ENCODE measurements at regions not wholly inside any gene's neighbourhood (a gene's known extent, or its start where the extent isn't known, plus 50 kb on each side); places are given as distances from the start of the nearest gene placed in this dataset.

DNA sequence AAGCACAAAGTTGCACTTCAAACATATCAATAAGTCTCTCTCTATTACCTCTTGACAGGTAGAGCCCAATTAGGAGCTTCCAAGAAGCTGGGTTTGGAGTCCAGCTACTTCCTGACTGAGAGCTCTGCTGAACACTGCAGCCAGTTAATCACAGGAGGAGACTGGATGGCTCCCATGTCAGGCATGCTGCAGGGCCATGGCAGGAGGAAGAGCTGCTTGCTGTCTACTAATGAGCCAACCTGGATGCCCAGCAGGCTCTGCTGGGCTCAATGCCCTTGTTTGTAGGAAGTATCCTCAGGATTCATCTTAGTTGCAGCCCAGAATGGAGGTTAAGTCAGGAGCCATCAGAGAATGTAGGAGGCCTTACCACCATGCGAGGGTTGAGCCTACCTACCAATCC lies 91.9 kb downstream of the TMEM215 start:
- Histone ChIP-seq H3K4me3 (ENCODE audit: low read length in 2 of 2) (no peak overlapping the region), H3K27me3 (ENCODE audit: insufficient read depth, low read length) (no peaks in the 10 kb centered on the region), H3K36me3 (ENCODE audit: insufficient read depth, low read length) (no peaks in the 10 kb centered on the region), H3K4me1 (ENCODE audit: insufficient read depth, low read length) (no peaks in the 10 kb centered on the region), H3K27ac (ENCODE audit: low read depth, low read length) (no peak overlapping the region), H3K9me3 (ENCODE audit: control insufficient read depth in 1 of 2, low read length in 2 of 2) (no peaks in the 10 kb centered on the region)
- H3K27me3 Mint-ChIP-seq: peaks cover 0 to 8% of the 10 kb centered on the region in 2 donors
- H3K27ac Mint-ChIP-seq: no peak overlapping the region
- intact Hi-C loops (cut with micrococcal nuclease): no loop called here
- DNase-seq: no peak
- ChIA-PET POLR2A (ENCODE audit: partially characterized antibody) (interaction anchor here (0.7 kb wide), 1 partner anchor 13 kb away, joined by 3 read pairs; no protein-coding TSS in a partner anchor), CTCF (ENCODE audit: partially characterized antibody) (no interaction called here)
- no peak overlapping the region for H3K4me3 Mint-ChIP-seq
- H3K4me1 Mint-ChIP-seq: no peaks in the 10 kb centered on the region
- no peaks in the 10 kb centered on the region for H3K9me3 Mint-ChIP-seq
- no peaks in the 10 kb centered on the region for H3K36me3 Mint-ChIP-seq

DNA sequence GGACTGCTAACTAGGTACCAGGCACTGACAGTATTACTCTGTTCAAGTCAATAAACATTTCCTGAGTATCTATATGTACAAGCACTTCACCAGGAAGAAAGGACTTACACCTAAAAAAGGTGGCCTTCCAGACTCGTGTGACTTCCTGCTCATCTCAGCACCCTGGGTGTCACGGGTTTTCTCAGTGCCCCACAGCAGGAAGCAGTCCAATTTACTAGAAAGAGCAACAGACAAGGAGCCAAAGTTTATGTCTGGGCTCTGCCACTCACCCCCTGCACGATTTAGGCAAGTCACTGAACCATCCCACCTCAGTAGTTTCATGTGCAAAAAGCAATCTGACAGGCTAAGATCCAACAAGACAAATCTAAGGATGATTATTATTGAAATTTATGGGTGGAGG lies 92.4 kb downstream of the TMEM215 start:
- H3K27me3 ChIP-seq (ENCODE audit: insufficient read depth, low read length): no peaks in the 10 kb centered on the region
- no peak overlapping the region for H3K4me3 ChIP-seq (ENCODE audit: low read length in 2 of 2)
- H3K27ac ChIP-seq (ENCODE audit: low read depth, low read length): no peak overlapping the region
- intact Hi-C loops (cut with micrococcal nuclease): no loop called here
- Mint-ChIP-seq H3K4me3 (no peak overlapping the region), H3K27me3 (peaks cover 0 to 8% of the 10 kb centered on the region in 2 donors), H3K27ac (no peak overlapping the region), H3K36me3 (no peaks in the 10 kb centered on the region), H3K4me1 (no peaks in the 10 kb centered on the region), H3K9me3 (no peaks in the 10 kb centered on the region)
- DNase-seq: no peak
- no peaks in the 10 kb centered on the region for H3K36me3 ChIP-seq (ENCODE audit: insufficient read depth, low read length)
- H3K9me3 ChIP-seq (ENCODE audit: control insufficient read depth in 1 of 2, low read length in 2 of 2): no peaks in the 10 kb centered on the region
- ChIA-PET CTCF (ENCODE audit: partially characterized antibody) (no interaction called here), POLR2A (ENCODE audit: partially characterized antibody) (no interaction called here)
- H3K4me1 ChIP-seq (ENCODE audit: insufficient read depth, low read length): no peaks in the 10 kb centered on the region

DNA sequence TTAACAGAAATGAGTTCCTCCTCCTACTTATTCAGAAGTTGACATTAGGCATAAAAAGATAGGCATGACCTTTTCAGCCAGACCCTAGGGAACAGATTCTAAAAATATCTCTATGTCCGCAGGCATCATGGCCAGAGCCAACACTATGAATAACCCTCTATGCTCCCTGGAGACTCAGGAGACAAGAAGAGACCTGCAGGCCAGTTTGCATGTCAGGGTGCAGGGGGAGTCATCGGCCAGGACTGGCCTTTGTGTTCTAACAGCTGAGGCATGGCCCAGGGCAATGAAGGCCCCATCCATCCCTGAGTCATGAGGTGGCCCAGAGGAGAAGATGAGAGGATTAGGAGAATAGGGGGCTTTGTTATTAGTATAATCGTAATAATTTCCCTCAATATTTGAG lies 93.8 kb downstream of the TMEM215 start:
- no peak for DNase-seq
- Histone ChIP-seq H3K4me1 (ENCODE audit: insufficient read depth, low read length) (no peaks in the 10 kb centered on the region), H3K4me3 (ENCODE audit: low read length in 2 of 2) (no peak overlapping the region), H3K9me3 (ENCODE audit: control insufficient read depth in 1 of 2, low read length in 2 of 2) (no peaks in the 10 kb centered on the region), H3K27ac (ENCODE audit: low read depth, low read length) (no peak overlapping the region), H3K36me3 (ENCODE audit: insufficient read depth, low read length) (no peaks in the 10 kb centered on the region), H3K27me3 (ENCODE audit: insufficient read depth, low read length) (no peaks in the 10 kb centered on the region)
- Mint-ChIP-seq H3K4me3 (no peak overlapping the region), H3K36me3 (no peaks in the 10 kb centered on the region), H3K27ac (no peak overlapping the region), H3K27me3 (peaks cover 0 to 8% of the 10 kb centered on the region in 2 donors), H3K4me1 (no peaks in the 10 kb centered on the region), H3K9me3 (no peaks in the 10 kb centered on the region)
- ChIA-PET CTCF (ENCODE audit: partially characterized antibody) (no interaction called here), POLR2A (ENCODE audit: partially characterized antibody) (no interaction called here)
- intact Hi-C loops (cut with micrococcal nuclease): no loop called here

DNA sequence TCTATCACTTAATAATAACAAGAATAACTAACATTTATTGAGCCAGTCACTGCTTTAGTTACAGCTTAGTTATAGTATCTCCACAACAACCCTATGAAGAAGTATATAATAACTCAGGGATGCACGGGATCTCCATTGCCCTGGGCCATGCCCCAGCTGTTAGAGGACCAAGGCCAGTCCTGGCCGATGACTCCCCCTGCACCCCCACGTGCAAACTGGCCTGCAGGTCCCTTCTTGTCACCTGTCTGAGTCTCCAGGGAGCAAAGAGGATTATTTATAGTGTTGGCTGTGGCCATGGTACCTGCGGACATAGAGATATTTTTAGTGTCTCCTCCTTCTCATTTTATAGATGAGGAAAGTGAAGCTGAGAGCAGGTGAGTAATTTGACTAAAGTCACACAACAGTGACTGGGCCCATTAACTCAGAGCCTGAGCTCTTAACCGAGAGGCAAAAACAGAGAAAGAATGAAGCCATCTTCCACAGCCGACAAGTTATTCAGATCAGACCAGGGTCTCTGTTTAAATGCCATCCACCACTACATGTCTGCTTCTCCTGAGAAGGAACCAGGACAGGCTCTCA lies 94.4 kb downstream of the TMEM215 start:
- no peak overlapping the region for H3K4me3 ChIP-seq (ENCODE audit: low read length in 2 of 2)
- no peaks in the 10 kb centered on the region for H3K27me3 ChIP-seq (ENCODE audit: insufficient read depth, low read length)
- H3K4me1 Mint-ChIP-seq: no peaks in the 10 kb centered on the region
- H3K4me1 ChIP-seq (ENCODE audit: insufficient read depth, low read length): no peaks in the 10 kb centered on the region
- peaks cover 0 to 8% of the 10 kb centered on the region in 2 donors for H3K27me3 Mint-ChIP-seq
- POLR2A ChIA-PET (ENCODE audit: partially characterized antibody): no interaction called here
- H3K4me3 Mint-ChIP-seq: no peak overlapping the region
- no peaks in the 10 kb centered on the region for H3K36me3 ChIP-seq (ENCODE audit: insufficient read depth, low read length)
- H3K9me3 ChIP-seq (ENCODE audit: control insufficient read depth in 1 of 2, low read length in 2 of 2): no peaks in the 10 kb centered on the region
- CTCF ChIA-PET (ENCODE audit: partially characterized antibody): interaction anchor here (0.9 kb wide), 1 partner anchor 9 kb away, joined by 3 read pairs; no protein-coding TSS in a partner anchor
- H3K36me3 Mint-ChIP-seq: no peaks in the 10 kb centered on the region
- no peak for DNase-seq
- no peak overlapping the region for H3K27ac ChIP-seq (ENCODE audit: low read depth, low read length)
- intact Hi-C loops (cut with micrococcal nuclease): no loop called here
- no peaks in the 10 kb centered on the region for H3K9me3 Mint-ChIP-seq
- H3K27ac Mint-ChIP-seq: no peak overlapping the region

DNA sequence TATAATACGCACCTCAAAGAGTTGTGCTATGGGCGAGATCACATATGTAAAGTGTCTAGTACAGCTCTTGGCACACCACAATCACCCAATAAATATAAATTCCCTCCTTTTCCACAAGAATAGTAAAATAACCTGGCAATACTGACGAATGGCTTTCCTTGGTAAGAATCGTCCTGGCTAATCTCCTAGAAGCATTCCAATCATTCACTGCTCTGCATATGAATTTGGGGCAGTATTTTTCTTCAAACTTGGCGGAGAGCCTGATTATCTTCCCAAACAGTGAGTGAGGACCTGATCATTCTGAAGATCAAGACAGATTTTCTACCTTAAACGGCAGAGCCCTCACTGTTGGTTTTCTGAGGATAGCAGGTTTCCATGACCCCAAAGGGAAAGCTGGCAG lies 96.0 kb downstream of the TMEM215 start:
- ChIA-PET CTCF (ENCODE audit: partially characterized antibody) (no interaction called here), POLR2A (ENCODE audit: partially characterized antibody) (no interaction called here)
- Histone ChIP-seq H3K36me3 (ENCODE audit: insufficient read depth, low read length) (no peaks in the 10 kb centered on the region), H3K27ac (ENCODE audit: low read depth, low read length) (no peak overlapping the region), H3K27me3 (ENCODE audit: insufficient read depth, low read length) (no peaks in the 10 kb centered on the region), H3K4me3 (ENCODE audit: low read length in 2 of 2) (no peak overlapping the region), H3K9me3 (ENCODE audit: control insufficient read depth in 1 of 2, low read length in 2 of 2) (no peaks in the 10 kb centered on the region), H3K4me1 (ENCODE audit: insufficient read depth, low read length) (no peaks in the 10 kb centered on the region)
- Mint-ChIP-seq H3K9me3 (no peaks in the 10 kb centered on the region), H3K27ac (no peak overlapping the region), H3K36me3 (no peaks in the 10 kb centered on the region), H3K4me1 (no peaks in the 10 kb centered on the region), H3K4me3 (no peak overlapping the region), H3K27me3 (peaks cover 0 to 8% of the 10 kb centered on the region in 2 donors)
- intact Hi-C loops (cut with micrococcal nuclease): no loop called here
- DNase-seq: no peak

DNA sequence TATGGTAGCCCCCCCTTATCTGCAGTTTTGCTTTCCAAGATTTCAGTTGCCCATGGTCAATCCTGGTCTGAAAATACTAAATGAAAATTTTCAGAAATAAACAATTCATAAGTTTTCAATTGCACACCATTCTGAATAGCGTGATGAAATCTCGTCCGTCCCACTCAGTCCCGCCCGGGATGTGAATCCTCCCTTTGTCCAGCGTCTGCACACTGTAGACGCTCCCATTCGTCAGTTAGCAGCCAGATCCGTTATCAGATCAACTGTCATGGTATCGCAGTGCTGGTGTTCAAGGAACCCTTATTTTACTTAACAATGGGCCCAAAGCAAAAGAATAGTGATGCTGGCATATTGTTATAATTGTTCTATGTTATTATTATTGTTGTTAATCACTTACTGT lies 98.6 kb downstream of the TMEM215 start:
- no peak for DNase-seq
- Mint-ChIP-seq H3K4me3 (no peak overlapping the region), H3K9me3 (no peaks in the 10 kb centered on the region), H3K36me3 (no peaks in the 10 kb centered on the region), H3K4me1 (no peaks in the 10 kb centered on the region), H3K27me3 (peaks cover 0 to 5% of the 10 kb centered on the region in 2 donors), H3K27ac (no peak overlapping the region)
- intact Hi-C loops (cut with micrococcal nuclease): no loop called here
- H3K9me3 ChIP-seq (ENCODE audit: control insufficient read depth in 1 of 2, low read length in 2 of 2): no peaks in the 10 kb centered on the region
- ChIA-PET CTCF (ENCODE audit: partially characterized antibody) (no interaction called here), POLR2A (ENCODE audit: partially characterized antibody) (no interaction called here)
- no peak overlapping the region for H3K4me3 ChIP-seq (ENCODE audit: low read length in 2 of 2)
- H3K36me3 ChIP-seq (ENCODE audit: insufficient read depth, low read length): no peaks in the 10 kb centered on the region
- H3K4me1 ChIP-seq (ENCODE audit: insufficient read depth, low read length): no peaks in the 10 kb centered on the region
- no peak overlapping the region for H3K27ac ChIP-seq (ENCODE audit: low read depth, low read length)
- no peaks in the 10 kb centered on the region for H3K27me3 ChIP-seq (ENCODE audit: insufficient read depth, low read length)

DNA sequence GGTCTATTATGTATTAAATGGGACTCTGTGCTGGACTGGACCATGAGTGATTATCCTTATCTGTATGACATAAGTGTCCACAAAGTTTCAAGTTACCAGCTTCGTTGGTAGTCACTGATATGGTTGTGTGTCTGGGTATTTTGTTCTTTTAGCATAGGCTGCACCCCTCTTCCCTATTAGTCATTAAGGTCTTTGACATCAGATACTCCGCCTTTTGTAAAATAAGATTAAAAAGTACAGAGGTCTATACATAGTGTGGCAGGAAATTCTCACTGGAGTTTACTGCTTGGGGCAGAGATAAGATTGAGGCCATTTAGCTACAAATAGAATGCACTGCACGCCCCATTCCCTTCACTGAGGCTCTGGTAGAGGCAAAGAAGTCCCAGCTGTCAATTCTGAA lies 99.4 kb downstream of the TMEM215 start:
- Histone ChIP-seq H3K4me1 (ENCODE audit: insufficient read depth, low read length) (no peaks in the 10 kb centered on the region), H3K27ac (ENCODE audit: low read depth, low read length) (no peak overlapping the region), H3K27me3 (ENCODE audit: insufficient read depth, low read length) (no peaks in the 10 kb centered on the region), H3K9me3 (ENCODE audit: control insufficient read depth in 1 of 2, low read length in 2 of 2) (no peaks in the 10 kb centered on the region), H3K36me3 (ENCODE audit: insufficient read depth, low read length) (no peaks in the 10 kb centered on the region), H3K4me3 (ENCODE audit: low read length in 2 of 2) (no peak overlapping the region)
- intact Hi-C loops (cut with micrococcal nuclease): no loop called here
- Mint-ChIP-seq H3K27ac (no peak overlapping the region), H3K27me3 (peaks cover 0 to 4% of the 10 kb centered on the region in 2 donors), H3K36me3 (no peaks in the 10 kb centered on the region), H3K4me3 (no peak overlapping the region), H3K9me3 (no peaks in the 10 kb centered on the region), H3K4me1 (no peaks in the 10 kb centered on the region)
- CTCF ChIA-PET (ENCODE audit: partially characterized antibody): no interaction called here
- POLR2A ChIA-PET (ENCODE audit: partially characterized antibody): no interaction called here
- no peak for DNase-seq

DNA sequence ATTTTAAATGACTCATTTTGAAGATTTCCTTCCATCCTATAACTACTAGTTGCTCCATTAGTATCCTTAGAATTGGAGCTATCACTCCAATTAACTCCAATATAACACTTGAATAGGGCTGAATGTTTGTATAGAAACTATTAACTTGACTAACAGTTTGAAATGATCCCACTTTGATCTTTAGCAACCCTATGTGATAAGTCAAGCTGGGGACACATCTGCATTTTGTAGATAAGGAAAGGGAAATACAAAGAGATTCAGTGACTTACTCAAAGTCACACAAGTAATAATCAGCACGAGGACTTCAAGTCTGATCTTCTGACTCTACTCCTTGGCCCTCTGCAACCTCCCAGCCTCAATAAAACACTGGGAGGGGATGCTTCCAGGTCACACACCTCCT lies 101.1 kb downstream of the TMEM215 start:
- no peak overlapping the region for H3K4me3 ChIP-seq (ENCODE audit: low read length in 2 of 2)
- no peaks in the 10 kb centered on the region for H3K9me3 ChIP-seq (ENCODE audit: control insufficient read depth in 1 of 2, low read length in 2 of 2)
- no peaks in the 10 kb centered on the region for H3K36me3 Mint-ChIP-seq
- H3K27ac Mint-ChIP-seq: no peak overlapping the region
- no peaks in the 10 kb centered on the region for H3K4me1 ChIP-seq (ENCODE audit: insufficient read depth, low read length)
- peaks cover 0 to 2% of the 10 kb centered on the region in 2 donors for H3K27me3 Mint-ChIP-seq
- H3K27me3 ChIP-seq (ENCODE audit: insufficient read depth, low read length): no peaks in the 10 kb centered on the region
- no peak overlapping the region for H3K4me3 Mint-ChIP-seq
- no peak for DNase-seq
- peaks cover 0 to under 1% (median 0%) of the 10 kb centered on the region in 8 donors for H3K9me3 Mint-ChIP-seq
- intact Hi-C loops (cut with micrococcal nuclease): no loop called here
- ChIA-PET CTCF (ENCODE audit: partially characterized antibody) (no interaction called here), POLR2A (ENCODE audit: partially characterized antibody) (no interaction called here)
- no peaks in the 10 kb centered on the region for H3K4me1 Mint-ChIP-seq
- no peak overlapping the region for H3K27ac ChIP-seq (ENCODE audit: low read depth, low read length)
- no peaks in the 10 kb centered on the region for H3K36me3 ChIP-seq (ENCODE audit: insufficient read depth, low read length)
